H1 (cell line): ENCODE measurements at regions not wholly inside any gene's neighbourhood (a gene's known extent, or its start where the extent isn't known, plus 50 kb on each side); places are given as distances from the start of the nearest gene placed in this dataset.
A peak's percentile ranks its signal among the peaks of the same experiment; 100 is the strongest.

ENCODE experiments used
- CTCF ChIA-PET: fragments of 300-600 bp; sonication (Branson Sonifier 250); formaldehyde crosslinking; loops from one replicate; lab custom pipeline; 2021; ENCODE audit not compliant: partially characterized antibody; lab: Charles Lee
- POLR2A ChIA-PET: fragments of 300-600 bp; sonication (Branson Sonifier 250); formaldehyde crosslinking; loops from one replicate; lab custom pipeline; 2021; ENCODE audit warnings: inconsistent platforms; ENCODE audit not compliant: partially characterized antibody; lab: Charles Lee
- DNase-seq, 2 experiments: peaks; one replicate each; pipeline versions ENCODE4 v3.0.0 to v3.0.0-alpha.2; 2010 to 2022; ENCODE audit warnings: low spot score in 2 of 2, low read depth in 1 of 2, mixed read lengths in 1 of 2
- FAIRE-seq: peaks from 2 replicates; lab custom pipeline; 2011; peaks lifted over from hg19 to GRCh38; lab: Jason Lieb, UNC
- H2AFZ ChIP-seq: 2 replicates; pipeline ENCODE4 v1.8.1; 2012; ENCODE audit warnings: low read length, inconsistent platforms
- H2AK5ac ChIP-seq: 2 replicates; pipeline ENCODE4 v1.6.1; 2013; ENCODE audit warnings: low read depth, low read length
- H2BK120ac ChIP-seq: replicated peaks from 2 replicates; pipeline ENCODE3; 2013; ENCODE audit warnings: low read depth, low read length, inconsistent platforms
- H2BK12ac ChIP-seq: 2 replicates; pipeline ENCODE4 v1.6.1; 2013; ENCODE audit warnings: low read depth, low read length
- H2BK15ac ChIP-seq: 2 replicates; pipeline ENCODE4 v1.6.1; 2013; ENCODE audit warnings: low read length
- H2BK20ac ChIP-seq: 2 replicates; pipeline ENCODE4 v1.6.1; 2013; ENCODE audit warnings: low read length
- H2BK5ac ChIP-seq: 2 replicates; pipeline ENCODE4 v1.6.1; 2013; ENCODE audit warnings: low read depth, low read length
- H3K14ac ChIP-seq: 2 replicates; pipeline ENCODE4 v1.6.1; 2013; ENCODE audit warnings: inconsistent platforms; ENCODE audit not compliant: insufficient read length
- H3K18ac ChIP-seq: 2 replicates; pipeline ENCODE4 v1.6.1; 2013; ENCODE audit warnings: low read length; ENCODE audit errors: extremely low read depth
- H3K23ac ChIP-seq: 2 replicates; pipeline ENCODE4 v1.6.1; 2013; ENCODE audit warnings: inconsistent platforms; ENCODE audit not compliant: insufficient read length
- H3K23me2 ChIP-seq: 2 replicates; pipeline ENCODE4 v1.6.1; 2013; ENCODE audit warnings: low read depth, low read length
- H3K27ac ChIP-seq: 2 replicates; pipeline ENCODE4 v1.6.1; 2011; ENCODE audit warnings: low read depth, low read length, inconsistent platforms
- H3K27me3 ChIP-seq, 4 experiments: replicated peaks in 1 of 4; 1 replicate in 1 of 4; 2 replicates in 3 of 4; pipeline versions ENCODE4 v1.6.1 to v1.8.1; 2011 to 2013; ENCODE audit warnings: low read length in 3 of 4, mild to moderate bottlenecking in 3 of 4, inconsistent platforms in 2 of 4, mixed read lengths in 2 of 4, moderate library complexity in 1 of 4; ENCODE audit not compliant: control insufficient read depth in 3 of 4, insufficient read depth in 3 of 4; ENCODE audit errors: extremely low read depth in 1 of 4
- H3K36me3 ChIP-seq, 4 experiments: 2 replicates each; pipeline versions ENCODE4 v1.6.1 to v1.8.1; 2011 to 2013; ENCODE audit warnings: mild to moderate bottlenecking in 4 of 4, low read length in 3 of 4, moderate library complexity in 2 of 4, control low read depth in 1 of 4, inconsistent platforms in 1 of 4; ENCODE audit not compliant: insufficient read depth in 4 of 4, control insufficient read depth in 2 of 4
- H3K4ac ChIP-seq: replicated peaks from 2 replicates; pipeline ENCODE3; 2013; ENCODE audit warnings: low read length, low read depth, mixed read lengths, inconsistent platforms; ENCODE audit not compliant: insufficient read length
- H3K4me1 ChIP-seq, 4 experiments: replicated peaks in 1 of 4; 1 replicate in 1 of 4; 2 replicates in 3 of 4; pipeline versions ENCODE4 v1.6.1 to v1.8.1; 2011 to 2013; ENCODE audit warnings: low read length in 3 of 4, inconsistent platforms in 2 of 4, mixed read lengths in 1 of 4; ENCODE audit not compliant: insufficient read depth in 4 of 4, control insufficient read depth in 3 of 4
- H3K4me2 ChIP-seq, 2 experiments: 2 replicates each; pipeline versions ENCODE4 v1.6.1 to v1.8.1; 2011 to 2013; ENCODE audit warnings: low read depth in 2 of 2, low read length in 2 of 2, control low read depth in 1 of 2, inconsistent platforms in 1 of 2, mild to moderate bottlenecking in 1 of 2; ENCODE audit not compliant: insufficient read depth in 1 of 2
- H3K4me3 ChIP-seq, 4 experiments: fragments of 200-600, 300-600 bp in 1 of 4; sonication (generic), shearing (Covaris generic), sonication (Bioruptor Twin) in 1 of 4; 2 replicates each; pipeline versions ENCODE4 v1.5.1 to v1.8.1; 2011 to 2016; ENCODE audit warnings: low read length in 4 of 4, low read depth in 3 of 4, control low read depth in 2 of 4, inconsistent platforms in 2 of 4, mild to moderate bottlenecking in 2 of 4, mixed read lengths in 1 of 4, moderate library complexity in 1 of 4; ENCODE audit not compliant: insufficient read depth in 2 of 4; ENCODE audit errors: extremely low read depth in 1 of 4
- H3K56ac ChIP-seq: replicated peaks from 2 replicates; pipeline ENCODE3; 2013; ENCODE audit warnings: low read depth, mild to moderate bottlenecking, mixed read lengths, low read length, inconsistent platforms; ENCODE audit not compliant: insufficient read length
- H3K79me1 ChIP-seq: 2 replicates; pipeline ENCODE4 v1.6.1; 2013; ENCODE audit warnings: low read depth, low read length, control low read depth
- H3K79me2 ChIP-seq, 2 experiments: 2 replicates each; pipeline versions ENCODE4 v1.6.1 to v1.8.1; 2012 to 2013; ENCODE audit warnings: low read length in 2 of 2, mild to moderate bottlenecking in 2 of 2, inconsistent platforms in 1 of 2; ENCODE audit not compliant: insufficient read depth in 2 of 2, control insufficient read depth in 1 of 2
- H3K9ac ChIP-seq, 4 experiments: replicated peaks in 1 of 4; 1 replicate in 1 of 4; 2 replicates in 3 of 4; pipeline versions ENCODE4 v1.6.1 to v1.8.1; 2011 to 2013; ENCODE audit warnings: low read depth in 3 of 4, low read length in 3 of 4, control low read depth in 2 of 4, mild to moderate bottlenecking in 2 of 4, moderate library complexity in 2 of 4, inconsistent platforms in 1 of 4; ENCODE audit errors: extremely low read depth in 1 of 4
- H3K9me3 ChIP-seq, 2 experiments: 2 replicates each; pipeline versions ENCODE4 v1.6.1 to v1.8.1; 2012 to 2013; ENCODE audit warnings: mild to moderate bottlenecking in 2 of 2, moderate library complexity in 2 of 2, control low read depth in 1 of 2, inconsistent platforms in 1 of 2, low read depth in 1 of 2, low read length in 1 of 2, mixed read lengths in 1 of 2; ENCODE audit not compliant: insufficient read depth in 2 of 2
- H4K20me1 ChIP-seq, 2 experiments: replicated peaks in 1 of 2; 2 replicates each; pipeline versions ENCODE3 to v1.8.1; 2011 to 2013; ENCODE audit warnings: inconsistent platforms in 2 of 2, low read length in 2 of 2, mild to moderate bottlenecking in 1 of 2; ENCODE audit not compliant: insufficient read depth in 2 of 2, control insufficient read depth in 1 of 2
- H4K5ac ChIP-seq: 2 replicates; pipeline ENCODE4 v1.6.1; 2013; ENCODE audit warnings: low read length, low read depth, mixed read lengths, inconsistent platforms; ENCODE audit not compliant: insufficient read length
- H4K8ac ChIP-seq: 2 replicates; pipeline ENCODE4 v1.8.0; 2013; ENCODE audit warnings: mild to moderate bottlenecking, moderate library complexity, low read length, inconsistent platforms; ENCODE audit not compliant: insufficient read depth; ENCODE audit errors: extremely low read depth
- H4K91ac ChIP-seq: replicated peaks from 2 replicates; pipeline ENCODE3; 2013; ENCODE audit warnings: low read length, mixed read lengths, inconsistent platforms; ENCODE audit not compliant: insufficient read length
- CTBP2 ChIP-seq: IDR thresholded peaks from 2 replicates; pipeline ENCODE4 v1.7.0; 2011; ENCODE audit warnings: borderline replicate concordance, mild to moderate bottlenecking, moderate library complexity, mixed read lengths, low read length; ENCODE audit not compliant: insufficient read depth, insufficient read length
- NANOG ChIP-seq: IDR thresholded peaks from 2 replicates; pipeline ENCODE4 v1.6.1; 2011; ENCODE audit warnings: low read length, low read depth, mild to moderate bottlenecking, inconsistent platforms; ENCODE audit not compliant: insufficient read depth, poor library complexity, severe bottlenecking
- PHF8 ChIP-seq: fragments of 200-600 bp; sonication (generic); conservative IDR thresholded peaks from 2 replicates; pipeline ENCODE4 v1.7.1; 2012; ENCODE audit warnings: low read depth, mild to moderate bottlenecking, inconsistent platforms, low read length, moderate library complexity

DNA sequence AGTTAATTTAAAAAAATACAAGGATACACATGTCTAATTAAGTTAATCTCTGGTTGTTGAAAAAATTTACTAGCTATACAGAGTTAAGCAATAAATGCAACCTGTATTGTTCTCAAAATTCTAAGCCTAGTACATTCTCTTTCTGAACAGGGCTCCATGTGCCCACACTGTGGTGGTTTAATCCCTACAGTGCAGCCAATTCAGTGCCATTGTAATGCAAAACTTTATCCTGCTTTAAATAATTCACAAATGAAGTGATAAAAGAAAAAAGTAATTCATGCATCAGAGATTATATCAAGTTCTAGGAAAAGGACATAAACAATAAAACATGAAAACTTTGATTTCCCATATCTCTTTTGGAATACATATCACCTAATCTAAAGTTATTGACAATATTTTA is 1089.2 kb downstream of the C4orf33 start:
- Histone ChIP-seq H2AFZ (no peak overlapping the region), H2BK12ac (no peak overlapping the region), H3K79me1 (no peaks in the 10 kb centered on the region), H3K14ac (no peak overlapping the region), H2BK5ac (no peak overlapping the region), H3K4ac (no peak overlapping the region), H3K27ac (no peak overlapping the region), H3K4me2 (no peak overlapping the region), H4K91ac (no peak overlapping the region), H3K27me3 (no peaks in the 10 kb centered on the region), H3K79me2 (no peaks in the 10 kb centered on the region), H2BK20ac (no peak overlapping the region), H2BK120ac (no peak overlapping the region), H3K4me3 (no peak overlapping the region; a peak in 1 of 8 replicates), H4K8ac (no peak overlapping the region), H4K5ac (peak overlapping the region; percentile 97), H3K36me3 (no peaks in the 10 kb centered on the region), H3K4me1 (peaks cover 0 to 8% (median 0%) of the 10 kb centered on the region in 4 experiments; a peak in 2 of 7 replicates), H3K9ac (no peak overlapping the region), H3K56ac (no peak overlapping the region), H3K23ac (no peak overlapping the region), H4K20me1 (no peaks in the 10 kb centered on the region), H2BK15ac (no peak overlapping the region), H3K9me3 (no peaks in the 10 kb centered on the region), H3K23me2 (no peaks in the 10 kb centered on the region), H2AK5ac (no peak overlapping the region), H3K18ac (no peak overlapping the region)
- no peak for FAIRE-seq
- ChIA-PET POLR2A (no interaction called here), CTCF (interaction anchor here (1.2 kb wide), 1 partner anchor 16 kb away, joined by 3 read pairs; no protein-coding TSS in a partner anchor)
- no peak for DNase-seq
- peak; percentile 38 for TF ChIP-seq NANOG
- no peak for TF ChIP-seq CTBP2
- no peak for TF ChIP-seq PHF8
